C4-2B (cell line): ENCODE measurements at regions not wholly inside any gene's neighbourhood (a gene's known extent, or its start where the extent isn't known, plus 50 kb on each side); places are given as distances from the start of the nearest gene placed in this dataset.

ENCODE experiments used
- H3K27ac ChIP-seq: fragments of 450-650 bp; 2 replicates; pipeline ENCODE4 v1.5.1; 2017
- ZFX ChIP-seq: fragments of 450-650 bp; IDR thresholded peaks from 2 replicates; pipeline ENCODE4 v1.6.1; 2017
- TF ChIP-seq, protein P1 (sequence below): fragments of 450-650 bp; conservative IDR thresholded peaks from 2 replicates; pipeline ENCODE4 v1.5.1; 2017; ENCODE audit warnings: mild to moderate bottlenecking

DNA sequence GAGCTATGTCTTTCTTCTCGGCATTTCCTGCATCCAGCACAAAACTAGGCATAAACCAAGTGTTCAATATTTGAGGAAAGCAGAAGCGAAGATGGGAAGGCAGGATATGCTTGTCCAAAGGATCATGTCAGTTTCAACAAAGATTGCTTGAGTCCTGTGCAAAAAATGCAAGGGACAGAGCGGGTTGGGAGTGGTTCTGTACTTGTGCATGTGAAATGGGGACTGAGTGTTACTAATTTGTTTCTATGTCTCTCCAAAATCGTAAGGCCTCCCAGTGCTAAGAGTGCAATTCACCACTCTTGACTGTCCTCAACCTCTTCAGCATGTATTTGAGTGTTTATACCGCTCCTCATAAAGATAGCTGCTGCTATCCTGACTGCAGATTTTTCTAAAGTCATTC is 166.2 kb downstream of the DLEU7 start:
- TF ChIP-seq ZFX = no peak
- TF ChIP-seq, protein P1, sequence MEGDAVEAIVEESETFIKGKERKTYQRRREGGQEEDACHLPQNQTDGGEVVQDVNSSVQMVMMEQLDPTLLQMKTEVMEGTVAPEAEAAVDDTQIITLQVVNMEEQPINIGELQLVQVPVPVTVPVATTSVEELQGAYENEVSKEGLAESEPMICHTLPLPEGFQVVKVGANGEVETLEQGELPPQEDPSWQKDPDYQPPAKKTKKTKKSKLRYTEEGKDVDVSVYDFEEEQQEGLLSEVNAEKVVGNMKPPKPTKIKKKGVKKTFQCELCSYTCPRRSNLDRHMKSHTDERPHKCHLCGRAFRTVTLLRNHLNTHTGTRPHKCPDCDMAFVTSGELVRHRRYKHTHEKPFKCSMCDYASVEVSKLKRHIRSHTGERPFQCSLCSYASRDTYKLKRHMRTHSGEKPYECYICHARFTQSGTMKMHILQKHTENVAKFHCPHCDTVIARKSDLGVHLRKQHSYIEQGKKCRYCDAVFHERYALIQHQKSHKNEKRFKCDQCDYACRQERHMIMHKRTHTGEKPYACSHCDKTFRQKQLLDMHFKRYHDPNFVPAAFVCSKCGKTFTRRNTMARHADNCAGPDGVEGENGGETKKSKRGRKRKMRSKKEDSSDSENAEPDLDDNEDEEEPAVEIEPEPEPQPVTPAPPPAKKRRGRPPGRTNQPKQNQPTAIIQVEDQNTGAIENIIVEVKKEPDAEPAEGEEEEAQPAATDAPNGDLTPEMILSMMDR = no peak
- H3K27ac ChIP-seq = no peak overlapping the region

- H3K27ac ChIP-seq = no peak overlapping the region
- no peak for TF ChIP-seq ZFX
- TF ChIP-seq, protein P1 = no peak
Measured at GRCh38 chr13:50677687-50678463, 165.6 kb downstream of the DLEU7 start.

DNA sequence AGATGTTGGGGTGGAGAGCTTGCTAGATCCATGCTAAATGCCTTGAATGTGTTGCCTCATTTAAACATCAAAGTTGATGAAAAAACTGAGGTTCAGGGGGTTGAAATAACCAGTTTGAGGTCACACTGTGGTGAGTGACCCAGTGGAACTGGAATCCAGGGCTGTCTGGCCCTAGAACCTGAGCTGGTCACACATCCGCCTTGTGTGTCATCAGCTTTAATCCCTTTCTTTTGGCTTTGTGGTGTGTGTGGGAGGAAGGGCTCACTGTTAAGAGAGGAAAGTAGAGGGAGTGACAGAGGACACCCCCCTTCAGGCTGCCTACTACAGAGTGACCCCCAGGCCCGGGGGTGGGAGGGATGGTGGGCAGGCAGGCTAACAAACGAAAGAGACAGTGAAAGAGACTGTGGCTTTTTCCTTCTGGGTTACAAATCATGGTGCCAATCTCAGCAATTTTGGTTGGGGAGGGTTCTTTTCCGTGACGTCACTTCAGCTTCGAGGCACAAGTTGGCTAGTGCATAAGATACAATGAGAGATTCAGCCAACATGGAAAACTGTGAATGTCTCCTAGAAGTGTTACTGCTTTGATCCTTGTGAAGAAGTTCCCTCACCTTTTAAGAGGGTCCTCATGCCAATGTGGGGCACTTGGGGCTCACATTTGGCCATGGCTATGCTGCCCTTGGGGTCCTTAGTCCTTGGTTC is 164.9 kb downstream of the DLEU7 start:
- no peak for TF ChIP-seq ZFX
- TF ChIP-seq, protein P1 = no peak
- H3K27ac ChIP-seq = no peak overlapping the region

- no peak for TF ChIP-seq ZFX
- TF ChIP-seq, protein P1 = no peak
- H3K27ac ChIP-seq = no peak overlapping the region
Measured at GRCh38 chr13:50679321-50679720, 164.2 kb downstream of the DLEU7 start.

DNA sequence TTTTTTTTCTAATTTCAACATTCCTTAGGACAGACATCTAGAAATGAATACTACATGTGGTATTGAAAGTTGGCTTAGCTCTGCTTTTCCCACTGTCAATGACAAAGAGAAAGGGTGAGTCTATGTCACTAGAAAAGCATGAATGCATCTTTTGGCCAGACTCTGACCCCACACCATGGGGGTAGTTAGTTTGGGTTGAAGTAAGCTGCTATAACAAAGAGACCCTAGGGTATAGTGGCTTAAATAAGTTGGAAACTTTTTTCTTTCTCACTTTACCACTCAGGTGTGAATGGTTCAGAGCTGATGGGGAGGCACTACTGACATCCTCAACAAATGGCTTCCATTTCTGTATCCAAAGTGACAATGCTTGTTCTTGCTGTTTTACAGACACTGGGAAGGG is 161.5 kb downstream of the DLEU7 start:
- TF ChIP-seq, protein P1 = no peak
- TF ChIP-seq ZFX = no peak
- H3K27ac ChIP-seq = no peak overlapping the region

- H3K27ac ChIP-seq = no peak overlapping the region
- TF ChIP-seq, protein P1 = no peak
- TF ChIP-seq ZFX = no peak
Measured at GRCh38 chr13:50682966-50683365, 160.5 kb downstream of the DLEU7 start.

DNA sequence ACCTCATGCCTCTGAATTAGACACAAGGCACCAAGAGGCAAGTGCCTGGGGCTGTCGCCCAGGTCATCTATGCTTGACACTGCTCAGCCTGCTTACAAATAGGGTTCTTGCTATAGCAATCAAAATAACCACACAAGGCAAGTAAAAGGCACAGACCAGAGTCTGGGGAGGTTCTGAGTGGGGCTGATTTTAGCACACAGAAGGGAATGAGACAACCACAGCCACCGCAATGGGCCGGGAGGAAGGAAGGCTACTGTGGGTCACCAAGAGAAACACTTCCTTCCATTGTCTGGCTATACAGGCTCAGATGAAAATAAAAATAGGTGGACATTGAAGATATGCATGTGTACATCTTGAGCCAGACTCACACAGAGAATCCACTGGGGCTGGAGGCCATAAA is 159.1 kb downstream of the DLEU7 start:
- no peak for TF ChIP-seq ZFX
- TF ChIP-seq, protein P1 = no peak
- no peak overlapping the region for H3K27ac ChIP-seq
